ENCODE measurements at regions not wholly inside any gene's neighbourhood (a gene's known extent, or its start where the extent isn't known, plus 50 kb on each side); places are given as distances from the start of the nearest gene placed in this dataset.

GRCh38 chr21:35871906-35872305 lies 188.4 kb downstream of the SETD4 start:
- TF ChIP-seq CTCF (conservative IDR thresholded peaks at IDR 0.05), result no peak
- no peak overlapping the region for H3K4me2 ChIP-seq (ENCODE audit: insufficient read depth, insufficient read length, low read length)
- no peak overlapping the region for H4K8ac ChIP-seq (replicated peaks; ENCODE audit: insufficient read length, low read depth, low read length)
- no peak overlapping the region for H2BK12ac ChIP-seq (ENCODE audit: insufficient read length, low read depth, low read length)
- no peak overlapping the region for H3K4me3 Mint-ChIP-seq
- H3T11ph ChIP-seq (ENCODE audit: low read length), result no peak overlapping the region
- no CpG with 5 or more reads among the region's 2 CpGs for WGBS (ENCODE audit: extremely low coverage, insufficient read length, low lambda C conversion rate)
- no peak overlapping the region for H2BK15ac ChIP-seq (ENCODE audit: low read depth, low read length)
- no peak overlapping the region for H2BK20ac ChIP-seq (ENCODE audit: low read depth, low read length, poor library complexity, severe bottlenecking)
- peaks cover 2 to 4% of the 10 kb centered on the region in 2 experiments; a peak in 3 of 5 replicates for H3K9me3 Mint-ChIP-seq
- no peaks in the 10 kb centered on the region for H3K79me2 ChIP-seq (ENCODE audit: insufficient read depth, low read length)
- H3K27me3 Mint-ChIP-seq (ENCODE audit: low read depth), result peaks cover 3% of the 10 kb centered on the region
- no peak overlapping the region for H2AK5ac ChIP-seq (ENCODE audit: insufficient read length, low read length)
- no peak overlapping the region for H2BK120ac ChIP-seq (ENCODE audit: low read depth, low read length, poor library complexity, severe bottlenecking)
- no peak overlapping the region for H3K14ac ChIP-seq (ENCODE audit: insufficient read depth, low read length)
- no peaks in the 10 kb centered on the region for H4K20me1 ChIP-seq (ENCODE audit: control insufficient read depth, insufficient read depth, insufficient read length)
- no peaks in the 10 kb centered on the region for H3K4me1 Mint-ChIP-seq
- H2AFZ ChIP-seq (ENCODE audit: low read length), result no peak overlapping the region
- H3K23me2 ChIP-seq (ENCODE audit: insufficient read length, low read depth, low read length, poor library complexity, severe bottlenecking), result no peaks in the 10 kb centered on the region
- no peak overlapping the region for H3K23ac ChIP-seq (ENCODE audit: insufficient read length, low read depth, low read length)
- H3K9me3 ChIP-seq (ENCODE audit: control insufficient read depth, low read depth, low read length), result no peaks in the 10 kb centered on the region
- H4K91ac ChIP-seq (ENCODE audit: insufficient read length, low read depth, low read length), result no peak overlapping the region
- H3K27ac Mint-ChIP-seq, result no peak overlapping the region
- no peak overlapping the region for H3K9ac ChIP-seq (ENCODE audit: extremely low read depth, insufficient read length, low read length)
- H3K79me1 ChIP-seq (ENCODE audit: insufficient read depth, low read depth, low read length, poor library complexity, severe bottlenecking), result no peaks in the 10 kb centered on the region
- no peaks in the 10 kb centered on the region for H3K27me3 ChIP-seq (ENCODE audit: insufficient read depth, low read length)
- no peak for DNase-seq
- no peak overlapping the region for H3K18ac ChIP-seq (ENCODE audit: insufficient read length, low read depth, low read length)
- no peak overlapping the region for H2BK5ac ChIP-seq (ENCODE audit: insufficient read length, low read length)
- H4K5ac ChIP-seq (ENCODE audit: insufficient read length, low read depth, low read length), result no peak overlapping the region
- H3K4ac ChIP-seq (ENCODE audit: low read depth, low read length), result no peak overlapping the region
- H3K36me3 Mint-ChIP-seq (ENCODE audit: insufficient read depth in 1 of 3, low read depth in 3 of 3), result 0 out of 7 replicates have a peak, but pooled peaks cover 0 to 3% (median 0%) of the 10 kb centered on the region in 3 experiments
- no peaks in the 10 kb centered on the region for H3K4me1 ChIP-seq (ENCODE audit: insufficient read depth, low read length)
- H3K27ac ChIP-seq (ENCODE audit: insufficient read length, low read depth, low read length), result no peak overlapping the region
- no peak overlapping the region for H3K56ac ChIP-seq (ENCODE audit: insufficient read length, low read depth, low read length)

Data from H9 (cell line).